K562 (cell line): ENCODE measurements at regions not wholly inside any gene's neighbourhood (a gene's known extent, or its start where the extent isn't known, plus 50 kb on each side); places are given as distances from the start of the nearest gene placed in this dataset.

ENCODE experiments used
- ATAC-seq: fragments of 200-7000 bp; cut with Tn5 transposase; 3 replicates; pipeline ENCODE4 v1.9.1; 2020; ENCODE audit warnings: moderate library complexity
- BruUV-seq: library from RNA; stranded (reverse); fragments of 400-500 nt; replicated peaks from 2 replicates; lab custom pipeline; 2021; lab: Mats Ljungman, UMichigan
- CTCF ChIA-PET: fragments of 300-600 bp; formaldehyde crosslinking; extraction: SDS; loops from one replicate; lab custom pipeline; 2021; ENCODE audit warnings: low intra/inter-chr PET ratio; lab: Yijun Ruan, JAX
- POLR2A ChIA-PET: fragments of 300-600, 350-650 bp; sonication (Branson Sonifier 250); formaldehyde crosslinking; extraction: SDS; loops from one replicate; lab custom pipeline; 2021; ENCODE audit warnings: antibody characterized with exemption, inconsistent platforms; lab: Yijun Ruan, JAX
- DNase-seq, 4 experiments: peaks; one replicate each; pipeline versions ENCODE4 v3.0.0 to v3.0.0-alpha.2; 2011 to 2018; ENCODE audit warnings: low spot score in 3 of 4, mixed read lengths in 3 of 4; ENCODE audit errors: extremely low read depth in 1 of 4
- FAIRE-seq: peaks from 2 replicates; lab custom pipeline; 2011; peaks lifted over from hg19 to GRCh38; lab: Jason Lieb, UNC
- H2AFZ ChIP-seq: 2 replicates; pipeline ENCODE4 v1.6.0; 2011; ENCODE audit warnings: low read depth, low read length, control low read depth, inconsistent platforms
- H3K27ac ChIP-seq: fragments of 200-600 bp; 3 replicates; pipeline ENCODE4 v1.8.0; 2011; ENCODE audit warnings: low read depth, mild to moderate bottlenecking, control low read depth, inconsistent platforms, low read length, moderate library complexity, mixed read lengths; ENCODE audit errors: extremely low read depth
- H3K27me3 ChIP-seq, 2 experiments: fragments of 300-600 bp in 1 of 2; 2 replicates in 1 of 2; 3 replicates in 1 of 2; pipeline versions ENCODE4 v1.6.0 to v1.8.0; 2011; ENCODE audit warnings: inconsistent platforms in 2 of 2, low read length in 2 of 2, mild to moderate bottlenecking in 1 of 2, mixed read lengths in 1 of 2, moderate library complexity in 1 of 2; ENCODE audit not compliant: control insufficient read depth in 2 of 2, insufficient read depth in 2 of 2
- H3K36me3 ChIP-seq: fragments of 300-600 bp; 3 replicates; pipeline ENCODE4 v1.8.0; 2011; ENCODE audit warnings: mild to moderate bottlenecking, low read length, inconsistent platforms; ENCODE audit not compliant: control insufficient read depth, insufficient read depth
- H3K4me1 ChIP-seq, 2 experiments: fragments of 200-600 bp in 1 of 2; replicated peaks in 1 of 2; 2 replicates in 1 of 2; 3 replicates in 1 of 2; pipeline versions ENCODE4 v1.5.1 to v1.8.0; 2011; ENCODE audit warnings: inconsistent platforms in 2 of 2, low read length in 2 of 2, mild to moderate bottlenecking in 1 of 2, mixed read lengths in 1 of 2, moderate library complexity in 1 of 2; ENCODE audit not compliant: control insufficient read depth in 2 of 2, insufficient read depth in 2 of 2
- H3K4me2 ChIP-seq: 2 replicates; pipeline ENCODE4 v1.6.1; 2011; ENCODE audit warnings: low read length, control low read depth, inconsistent platforms, mixed read lengths; ENCODE audit not compliant: insufficient read depth
- H3K4me3 ChIP-seq: fragments of 200-600 bp; sonication (generic), shearing (Covaris generic); 2 replicates; pipeline ENCODE4 v1.5.1; 2016; ENCODE audit warnings: control low read depth, inconsistent platforms
- H3K79me2 ChIP-seq: fragments of 200-600 bp; 3 replicates; pipeline ENCODE4 v1.8.0; 2011; ENCODE audit warnings: low read length, inconsistent platforms; ENCODE audit not compliant: control insufficient read depth, insufficient read depth
- H3K9ac ChIP-seq, 2 experiments: 2 replicates each; pipeline versions ENCODE4 v1.6.0 to v1.6.1; 2011; ENCODE audit warnings: low read depth in 2 of 2, low read length in 2 of 2, control low read depth in 1 of 2, inconsistent platforms in 1 of 2, mild to moderate bottlenecking in 1 of 2, mixed read lengths in 1 of 2; ENCODE audit not compliant: insufficient read depth in 1 of 2
- H3K9me1 ChIP-seq: one replicate; pipeline ENCODE4 v1.6.0; 2011; ENCODE audit warnings: inconsistent platforms, mild to moderate bottlenecking, low read length, moderate library complexity; ENCODE audit not compliant: control insufficient read depth, insufficient read depth
- H3K9me3 ChIP-seq: replicated peaks from 2 replicates; pipeline ENCODE4 v1.5.1; 2011; ENCODE audit warnings: low read depth, low read length, inconsistent platforms; ENCODE audit not compliant: control insufficient read depth, insufficient read depth
- H4K20me1 ChIP-seq: replicated peaks from 2 replicates; pipeline ENCODE4 v1.6.1; 2011; ENCODE audit warnings: low read length, inconsistent platforms, mixed read lengths; ENCODE audit not compliant: control insufficient read depth, insufficient read depth
- ARID1B ChIP-seq: fragments of 450-650 bp; IDR thresholded peaks from 2 replicates; pipeline ENCODE4 v1.6.1; 2016; ENCODE audit warnings: antibody characterized with exemption, mild to moderate bottlenecking, inconsistent platforms
- CCAR2 ChIP-seq: fragments of 200-400 bp; formaldehyde crosslinking; IDR thresholded peaks from 2 replicates; pipeline ENCODE4 v1.6.1; 2017; ENCODE audit warnings: mild to moderate bottlenecking, low read depth, low read length
- CHD1 ChIP-seq: fragments of 200-600 bp; sonication (generic); IDR thresholded peaks from one replicate; pipeline ENCODE4 v1.6.1; 2012; ENCODE audit warnings: mild to moderate bottlenecking, moderate library complexity, low read length, inconsistent platforms
- DACH1 ChIP-seq: fragments of 450-650 bp; IDR thresholded peaks from 2 replicates; pipeline ENCODE4 v1.6.1; 2018; ENCODE audit not compliant: partially characterized antibody
- FOXP1 ChIP-seq: sonication (generic); formaldehyde crosslinking; IDR thresholded peaks from 2 replicates; pipeline ENCODE4 v1.8.0; 2022; ENCODE audit warnings: mild to moderate bottlenecking, missing genetic modification reagents
- GABPA ChIP-seq: fragments of 200-800 bp; sonication (Bioruptor generic); conservative IDR thresholded peaks from 2 replicates; pipeline ENCODE4 v1.6.1; 2016; ENCODE audit warnings: low read depth, missing genetic modification characterization, missing compliant biosample characterization
- HOXB6 ChIP-seq: fragments of 250-450 bp; sonication (Bioruptor Pico); IDR thresholded peaks from 2 replicates; pipeline ENCODE4 v1.5.1; 2022; ENCODE audit warnings: mild to moderate bottlenecking, borderline replicate concordance
- RBM39 ChIP-seq: fragments of 200-400 bp; formaldehyde crosslinking; optimal IDR thresholded peaks from 2 replicates; pipeline ENCODE3; 2018; ENCODE audit warnings: low read depth, low read length
- SNRNP70 ChIP-seq: fragments of 200-400 bp; formaldehyde crosslinking; optimal IDR thresholded peaks from 2 replicates; pipeline ENCODE3; 2017; ENCODE audit warnings: low read depth, low read length
- ZNF121 ChIP-seq: sonication (generic); formaldehyde crosslinking; conservative IDR thresholded peaks from 2 replicates; pipeline ENCODE4 v1.8.0; 2022; ENCODE audit warnings: missing genetic modification reagents
- ZNF232 ChIP-seq: sonication (generic); formaldehyde crosslinking; IDR thresholded peaks from 2 replicates; pipeline ENCODE4 v1.8.0; 2022; ENCODE audit warnings: mild to moderate bottlenecking, missing genetic modification reagents
- ZNF3 ChIP-seq: fragments of 250-450 bp; sonication (Bioruptor Pico); IDR thresholded peaks from 2 replicates; pipeline ENCODE4 v1.5.0; 2021; ENCODE audit warnings: mild to moderate bottlenecking, moderate library complexity
- WGBS: fragments of 100-300 bp; shearing (Covaris generic); methylation state at CpG from one replicate; pipeline ENCODE4 v1.1.6; 2016; ENCODE audit warnings: low coverage, mixed read lengths; ENCODE audit not compliant: insufficient coverage; ENCODE audit errors: missing lambda C conversion rate; 5-methylcytosine and 5-hydroxymethylcytosine counted together
- in situ Hi-C: fragments of 300-500 bp; cut with MboI; formaldehyde crosslinking; loops from 4 replicates; pipeline ENCODE4 v1.15.0; 2018; ENCODE audit warnings: inconsistent platforms, mixed read lengths
- intact Hi-C: fragments of 100-400 bp; cut with micrococcal nuclease; formaldehyde crosslinking; loops from 2 replicates; pipeline ENCODE4 v1.14.2; 2022
- TF ChIP-seq, protein P1 (sequence below), 3 experiments: fragments of 200-800 bp in 1 of 3; fragments of 250-450 bp in 1 of 3; fragments of 450-650 bp in 1 of 3; sonication (Bioruptor Pico) in 1 of 3; sonication (Bioruptor generic) in 1 of 3; formaldehyde crosslinking in 1 of 3; IDR thresholded peaks; 2 replicates each; pipeline versions ENCODE4 v1.6.1 to v1.8.0; 2016 to 2022; ENCODE audit warnings: mild to moderate bottlenecking in 2 of 3, missing genetic modification characterization in 2 of 3, missing compliant biosample characterization in 1 of 3, moderate library complexity in 1 of 3
- TF ChIP-seq, protein P2 (sequence below): fragments of 250-450 bp; sonication (Bioruptor Pico); IDR thresholded peaks from 2 replicates; pipeline ENCODE4 v1.8.0; 2021; ENCODE audit warnings: mild to moderate bottlenecking, moderate library complexity
- TF ChIP-seq, protein P3 (sequence below): fragments of 450-650 bp; formaldehyde crosslinking; IDR thresholded peaks from 2 replicates; pipeline ENCODE4 v1.4.0; 2020; ENCODE audit warnings: mild to moderate bottlenecking, moderate library complexity
- TF ChIP-seq, protein P4 (sequence below): sonication (generic); formaldehyde crosslinking; IDR thresholded peaks from 2 replicates; pipeline ENCODE4 v1.8.1; 2023; ENCODE audit warnings: mild to moderate bottlenecking, missing genetic modification reagents

DNA sequence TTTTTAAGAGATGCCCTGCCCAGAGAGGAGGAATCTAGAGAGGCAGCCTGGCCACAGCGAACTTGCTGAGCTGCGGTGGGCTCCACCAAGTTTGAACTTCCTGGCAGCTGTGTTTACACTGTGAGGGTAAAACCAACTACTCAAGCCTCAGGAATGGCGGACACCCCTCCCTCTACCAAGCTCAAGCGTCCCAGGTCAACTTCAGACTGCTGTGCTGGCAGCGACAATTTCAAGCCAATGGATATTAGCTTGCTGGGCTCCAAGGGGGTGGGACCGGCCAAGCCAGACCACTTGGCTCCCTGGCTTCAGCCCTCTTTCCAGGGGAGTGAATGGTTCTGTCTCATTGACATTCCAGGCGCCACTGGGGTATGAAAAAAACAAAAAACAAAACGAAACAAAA is 289.4 kb downstream of the KCNS3 start:
- CTCF ChIA-PET, result interaction anchor here (0.6 kb wide), 1 partner anchor 12 kb away, joined by 3 read pairs; no protein-coding TSS in a partner anchor
- Histone ChIP-seq H3K36me3 (no peaks in the 10 kb centered on the region), H3K4me2 (no peak overlapping the region), H3K9me3 (no peaks in the 10 kb centered on the region), H3K27ac (no peak overlapping the region), H3K4me3 (no peak overlapping the region), H3K9me1 (no peaks in the 10 kb centered on the region), H3K27me3 (no peaks in the 10 kb centered on the region), H4K20me1 (no peaks in the 10 kb centered on the region), H3K79me2 (no peaks in the 10 kb centered on the region), H3K4me1 (no peaks in the 10 kb centered on the region), H2AFZ (no peak overlapping the region), H3K9ac (no peak overlapping the region)
- DNase-seq, result no peak
- TF ChIP-seq ZNF121 (CRISPR knock-in tag) (no peak), GABPA (tag) (no peak), RBM39 (no peak), ZNF3 (CRISPR knock-in tag) (no peak), HOXB6 (CRISPR knock-in tag) (no peak), CHD1 (no peak), SNRNP70 (no peak), ARID1B (no peak), FOXP1 (no peak), DACH1 (no peak), ZNF232 (CRISPR knock-in tag) (no peak), CCAR2 (no peak)
- TF ChIP-seq, protein P1, sequence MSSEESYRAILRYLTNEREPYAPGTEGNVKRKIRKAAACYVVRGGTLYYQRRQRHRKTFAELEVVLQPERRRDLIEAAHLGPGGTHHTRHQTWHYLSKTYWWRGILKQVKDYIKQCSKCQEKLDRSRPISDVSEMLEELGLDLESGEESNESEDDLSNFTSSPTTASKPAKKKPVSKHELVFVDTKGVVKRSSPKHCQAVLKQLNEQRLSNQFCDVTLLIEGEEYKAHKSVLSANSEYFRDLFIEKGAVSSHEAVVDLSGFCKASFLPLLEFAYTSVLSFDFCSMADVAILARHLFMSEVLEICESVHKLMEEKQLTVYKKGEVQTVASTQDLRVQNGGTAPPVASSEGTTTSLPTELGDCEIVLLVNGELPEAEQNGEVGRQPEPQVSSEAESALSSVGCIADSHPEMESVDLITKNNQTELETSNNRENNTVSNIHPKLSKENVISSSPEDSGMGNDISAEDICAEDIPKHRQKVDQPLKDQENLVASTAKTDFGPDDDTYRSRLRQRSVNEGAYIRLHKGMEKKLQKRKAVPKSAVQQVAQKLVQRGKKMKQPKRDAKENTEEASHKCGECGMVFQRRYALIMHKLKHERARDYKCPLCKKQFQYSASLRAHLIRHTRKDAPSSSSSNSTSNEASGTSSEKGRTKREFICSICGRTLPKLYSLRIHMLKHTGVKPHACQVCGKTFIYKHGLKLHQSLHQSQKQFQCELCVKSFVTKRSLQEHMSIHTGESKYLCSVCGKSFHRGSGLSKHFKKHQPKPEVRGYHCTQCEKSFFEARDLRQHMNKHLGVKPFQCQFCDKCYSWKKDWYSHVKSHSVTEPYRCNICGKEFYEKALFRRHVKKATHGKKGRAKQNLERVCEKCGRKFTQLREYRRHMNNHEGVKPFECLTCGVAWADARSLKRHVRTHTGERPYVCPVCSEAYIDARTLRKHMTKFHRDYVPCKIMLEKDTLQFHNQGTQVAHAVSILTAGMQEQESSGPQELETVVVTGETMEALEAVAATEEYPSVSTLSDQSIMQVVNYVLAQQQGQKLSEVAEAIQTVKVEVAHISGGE (CRISPR knock-in tag; IDR thresholded peaks at IDR 0.05), result no peak
- TF ChIP-seq, protein P2, sequence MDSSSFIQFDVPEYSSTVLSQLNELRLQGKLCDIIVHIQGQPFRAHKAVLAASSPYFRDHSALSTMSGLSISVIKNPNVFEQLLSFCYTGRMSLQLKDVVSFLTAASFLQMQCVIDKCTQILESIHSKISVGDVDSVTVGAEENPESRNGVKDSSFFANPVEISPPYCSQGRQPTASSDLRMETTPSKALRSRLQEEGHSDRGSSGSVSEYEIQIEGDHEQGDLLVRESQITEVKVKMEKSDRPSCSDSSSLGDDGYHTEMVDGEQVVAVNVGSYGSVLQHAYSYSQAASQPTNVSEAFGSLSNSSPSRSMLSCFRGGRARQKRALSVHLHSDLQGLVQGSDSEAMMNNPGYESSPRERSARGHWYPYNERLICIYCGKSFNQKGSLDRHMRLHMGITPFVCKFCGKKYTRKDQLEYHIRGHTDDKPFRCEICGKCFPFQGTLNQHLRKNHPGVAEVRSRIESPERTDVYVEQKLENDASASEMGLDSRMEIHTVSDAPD, result no peak
- TF ChIP-seq, protein P3, sequence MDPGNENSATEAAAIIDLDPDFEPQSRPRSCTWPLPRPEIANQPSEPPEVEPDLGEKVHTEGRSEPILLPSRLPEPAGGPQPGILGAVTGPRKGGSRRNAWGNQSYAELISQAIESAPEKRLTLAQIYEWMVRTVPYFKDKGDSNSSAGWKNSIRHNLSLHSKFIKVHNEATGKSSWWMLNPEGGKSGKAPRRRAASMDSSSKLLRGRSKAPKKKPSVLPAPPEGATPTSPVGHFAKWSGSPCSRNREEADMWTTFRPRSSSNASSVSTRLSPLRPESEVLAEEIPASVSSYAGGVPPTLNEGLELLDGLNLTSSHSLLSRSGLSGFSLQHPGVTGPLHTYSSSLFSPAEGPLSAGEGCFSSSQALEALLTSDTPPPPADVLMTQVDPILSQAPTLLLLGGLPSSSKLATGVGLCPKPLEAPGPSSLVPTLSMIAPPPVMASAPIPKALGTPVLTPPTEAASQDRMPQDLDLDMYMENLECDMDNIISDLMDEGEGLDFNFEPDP (CRISPR knock-in tag), result no peak
- TF ChIP-seq, protein P4, sequence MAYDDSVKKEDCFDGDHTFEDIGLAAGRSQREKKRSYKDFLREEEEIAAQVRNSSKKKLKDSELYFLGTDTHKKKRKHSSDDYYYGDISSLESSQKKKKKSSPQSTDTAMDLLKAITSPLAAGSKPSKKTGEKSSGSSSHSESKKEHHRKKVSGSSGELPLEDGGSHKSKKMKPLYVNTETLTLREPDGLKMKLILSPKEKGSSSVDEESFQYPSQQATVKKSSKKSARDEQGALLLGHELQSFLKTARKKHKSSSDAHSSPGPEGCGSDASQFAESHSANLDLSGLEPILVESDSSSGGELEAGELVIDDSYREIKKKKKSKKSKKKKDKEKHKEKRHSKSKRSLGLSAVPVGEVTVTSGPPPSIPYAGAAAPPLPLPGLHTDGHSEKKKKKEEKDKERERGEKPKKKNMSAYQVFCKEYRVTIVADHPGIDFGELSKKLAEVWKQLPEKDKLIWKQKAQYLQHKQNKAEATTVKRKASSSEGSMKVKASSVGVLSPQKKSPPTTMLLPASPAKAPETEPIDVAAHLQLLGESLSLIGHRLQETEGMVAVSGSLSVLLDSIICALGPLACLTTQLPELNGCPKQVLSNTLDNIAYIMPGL, result no peak
- intact Hi-C loops, result no loop called here
- no peak for FAIRE-seq
- POLR2A ChIA-PET, result no interaction called here
- ATAC-seq, result no peak
- in situ Hi-C loops, result no loop called here
- BruUV-seq, result no TSS peak
- 1% methylated on average over 7 of the region's 8 CpGs for WGBS
